HG02870 (cell line): ENCODE measurements at regions not wholly inside any gene's neighbourhood (a gene's known extent, or its start where the extent isn't known, plus 50 kb on each side); places are given as distances from the start of the nearest gene placed in this dataset.
"Not testable (repeated sequence)": the region's sequence is repeated elsewhere in the genome, so short reads cannot be mapped to it uniquely, and the experiment has no call there.

Experiments used
- ATAC-seq: cut with Tn5 transposase; IDR thresholded peaks from one replicate; pipeline ENCODE4 v1.9.1; 2021; ENCODE audit warnings: mild to moderate bottlenecking, moderate library complexity; ENCODE audit not compliant: unreplicated experiment

DNA sequence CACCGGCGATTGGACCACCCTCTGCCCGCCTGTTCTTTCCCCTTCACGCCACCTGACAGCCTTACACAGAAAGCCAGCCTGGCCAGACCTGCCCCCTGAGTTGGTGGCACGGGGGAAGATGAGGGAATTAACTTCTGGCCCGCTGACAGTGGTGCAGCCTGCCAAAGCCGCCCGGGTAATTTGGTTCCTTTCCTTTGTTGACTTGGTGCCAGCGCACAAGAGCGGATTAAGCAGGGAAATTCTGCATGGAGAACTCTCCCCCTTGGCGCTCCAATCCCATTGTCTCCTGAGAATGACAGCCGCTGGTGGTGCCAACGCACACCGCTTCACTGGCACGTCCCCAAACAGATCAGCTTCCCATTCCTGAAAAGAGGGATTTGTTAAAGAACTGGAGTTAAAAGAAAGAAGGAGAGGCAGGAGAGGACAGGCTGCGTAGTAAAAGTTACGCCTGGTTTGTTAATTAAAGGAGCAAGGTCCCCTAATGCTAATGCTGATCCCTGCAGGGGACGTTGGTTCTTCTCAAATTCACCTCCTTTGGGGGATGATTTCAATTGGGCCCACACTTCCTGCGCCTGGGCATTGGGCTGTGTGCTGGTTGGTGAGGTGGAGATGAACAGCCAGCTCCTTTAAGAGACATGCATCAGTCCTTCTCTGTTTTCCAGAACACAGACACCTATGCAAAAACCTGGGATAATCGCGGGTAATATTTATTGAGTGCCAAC is 286.8 kb downstream of the MYCN start:
- ATAC-seq, result no peak

DNA sequence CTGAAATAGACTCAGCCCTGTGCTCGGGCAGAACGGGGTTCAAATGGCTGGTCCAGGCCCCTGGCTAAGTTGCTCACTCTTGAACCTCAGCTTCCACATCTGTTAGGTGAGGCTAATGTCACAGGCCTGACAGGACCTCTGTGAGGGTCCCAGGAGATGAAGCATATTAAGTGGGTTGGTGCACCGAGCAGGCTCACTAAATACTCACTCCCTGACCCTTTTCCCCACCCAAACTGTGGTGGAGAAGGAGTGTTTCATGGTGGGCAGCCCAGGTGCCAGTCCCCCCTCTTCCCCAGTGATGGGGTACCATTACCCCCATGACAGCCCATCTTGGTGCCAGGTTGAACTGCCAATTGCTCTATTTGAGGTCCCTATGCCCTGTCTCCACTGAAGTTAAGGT is 286.0 kb downstream of the MYCN start:
- ATAC-seq, result no peak

- ATAC-seq, result no peak
Observed at GRCh38 chr2:16225545-16225944, 285.2 kb downstream of the MYCN start.

DNA sequence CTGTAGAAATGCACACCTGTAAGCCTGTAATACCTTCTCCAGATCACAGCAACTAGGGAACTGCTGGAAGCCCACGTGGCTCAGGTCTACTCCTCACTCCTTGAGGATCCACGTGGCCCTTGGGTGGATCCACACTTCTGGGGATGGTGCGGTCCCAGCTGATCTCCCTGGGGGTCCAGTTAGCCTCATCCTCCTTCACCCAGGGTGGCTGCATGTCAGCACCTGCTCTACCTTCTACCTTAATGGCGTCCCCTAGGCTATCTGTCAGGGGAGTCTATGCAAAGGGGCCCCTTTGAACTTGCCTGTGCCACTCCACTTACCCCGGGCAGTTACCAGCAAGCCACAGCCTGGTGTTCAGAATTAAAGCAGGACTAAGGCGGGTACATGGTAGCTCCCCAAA is 284.7 kb downstream of the MYCN start:
- no peak for ATAC-seq

GRCh38 chr2:16224298-16225045 is 284.1 kb downstream of the MYCN start:
- ATAC-seq, result no peak

GRCh38 chr2:16223841-16224177 is 283.5 kb downstream of the MYCN start:
- ATAC-seq, result no peak

- ATAC-seq, result no peak
Observed at GRCh38 chr2:16223161-16223840, 283.0 kb downstream of the MYCN start.

- ATAC-seq, result no peak
Observed at GRCh38 chr2:16222326-16222725, 282.0 kb downstream of the MYCN start.

DNA sequence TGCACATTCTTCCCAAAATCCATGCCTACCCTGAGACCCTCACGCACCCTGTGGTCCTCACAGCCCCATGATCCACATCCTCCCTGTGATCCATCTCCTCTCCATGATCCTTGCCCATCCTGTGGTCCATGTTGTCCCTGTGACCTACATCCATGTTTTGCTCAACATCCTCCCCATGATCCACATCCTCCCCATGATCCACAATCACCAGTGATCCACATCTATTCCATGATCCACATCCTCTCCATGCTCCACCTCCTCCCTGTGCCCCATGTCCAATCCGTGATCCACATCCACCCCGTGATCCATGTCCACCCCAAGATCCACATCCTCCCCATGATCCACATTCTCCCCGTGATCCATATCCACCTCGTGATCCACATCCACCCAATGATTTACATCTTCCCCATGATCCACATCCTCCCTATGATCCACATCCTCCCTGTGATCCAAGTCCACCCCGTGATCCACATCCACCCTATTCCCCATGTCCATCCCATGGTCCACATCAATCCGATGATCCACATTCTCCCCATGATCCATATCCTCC is 281.2 kb downstream of the MYCN start:
- no peak for ATAC-seq

DNA sequence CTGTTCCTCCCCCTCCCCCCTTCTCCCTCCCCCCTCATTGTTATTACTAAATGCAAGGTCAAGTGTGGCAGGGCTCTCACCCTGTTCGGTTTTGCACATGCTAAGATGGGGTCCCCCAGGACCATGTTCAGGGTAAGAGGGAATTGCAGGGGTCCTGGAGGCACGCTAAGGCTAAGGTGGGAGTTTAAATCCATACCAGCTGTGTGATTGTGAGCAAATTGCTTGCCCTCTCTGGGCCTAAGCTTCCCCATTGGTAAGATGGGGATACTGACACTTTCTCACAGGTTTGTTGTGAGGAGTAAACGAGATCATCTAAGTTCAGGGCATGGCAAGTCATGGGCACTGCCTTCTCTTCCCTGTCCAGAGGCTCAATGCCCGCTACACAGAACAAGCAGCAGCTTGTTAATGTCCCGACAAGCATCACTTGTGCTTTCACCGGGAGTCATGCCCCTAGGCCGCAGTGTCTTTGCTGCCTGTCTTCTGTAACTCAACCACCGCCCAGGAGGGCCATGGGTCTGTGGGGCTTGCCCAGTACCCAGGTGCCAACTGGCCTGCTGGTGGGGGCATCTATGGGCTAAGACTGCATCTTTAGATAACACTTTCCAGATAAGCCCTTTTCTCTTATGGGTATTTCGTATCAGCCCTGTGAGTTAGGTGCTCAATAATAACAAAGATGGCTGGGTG is 279.1 kb downstream of the MYCN start:
- ATAC-seq, result no peak

GRCh38 chr2:16218625-16219024 is 278.3 kb downstream of the MYCN start:
- ATAC-seq, result no peak

- ATAC-seq, result no peak
Observed at GRCh38 chr2:16218161-16218560, 277.8 kb downstream of the MYCN start.

GRCh38 chr2:16217741-16218140 is 277.4 kb downstream of the MYCN start:
- ATAC-seq, result not testable (repeated sequence)

- no peak for ATAC-seq
Observed at GRCh38 chr2:16217291-16217690, 276.9 kb downstream of the MYCN start.

DNA sequence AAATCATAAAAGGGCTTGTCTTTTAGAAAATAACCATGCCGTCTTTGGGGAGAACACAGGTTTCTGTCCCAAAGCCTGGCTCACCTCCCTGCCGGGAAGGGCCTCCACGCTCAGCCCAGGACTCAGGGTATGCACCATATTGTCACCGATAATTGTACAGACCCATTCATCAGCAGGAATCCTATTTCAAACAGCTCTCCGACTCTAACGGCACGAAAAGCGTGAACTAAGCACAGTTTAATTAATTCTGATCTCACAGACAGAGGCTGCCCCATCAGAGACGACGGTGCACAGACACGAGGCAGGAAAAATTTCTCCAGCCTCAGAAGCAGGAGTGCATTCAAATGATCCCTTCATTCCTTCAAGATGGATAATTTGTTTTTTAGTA is 276.2 kb downstream of the MYCN start:
- no peak for ATAC-seq

DNA sequence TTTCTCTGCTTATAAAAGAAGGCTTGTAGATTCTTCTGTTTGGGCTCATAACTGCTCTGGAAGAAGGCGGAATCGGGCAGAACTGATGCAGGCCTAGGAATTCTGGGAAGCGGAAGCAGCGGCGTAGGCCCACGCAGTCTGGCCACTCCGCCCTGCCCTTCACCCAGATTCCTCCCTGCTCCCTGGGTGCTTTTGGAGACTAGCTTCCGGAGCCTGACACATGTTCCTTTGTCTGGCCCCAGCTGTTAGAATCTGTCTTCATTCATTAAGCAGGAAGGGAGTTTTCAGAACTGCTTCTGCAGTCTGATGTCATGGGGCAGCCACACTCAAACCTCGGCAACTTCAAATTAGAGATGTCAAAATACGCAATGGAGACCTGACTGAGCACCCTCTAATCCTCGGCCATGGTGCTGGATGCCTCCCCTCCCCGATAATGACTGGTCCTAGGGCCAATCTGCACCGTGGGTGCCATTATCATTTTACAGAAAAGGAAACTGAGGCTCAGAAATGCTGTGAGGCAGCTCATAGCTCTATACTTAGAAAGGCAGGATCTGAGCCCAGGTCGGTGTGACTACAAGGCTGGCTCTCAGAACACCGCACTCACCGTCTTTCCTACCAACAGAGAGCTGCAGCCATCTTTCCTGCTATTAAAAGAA is 275.7 kb downstream of the MYCN start:
- no peak for ATAC-seq

DNA sequence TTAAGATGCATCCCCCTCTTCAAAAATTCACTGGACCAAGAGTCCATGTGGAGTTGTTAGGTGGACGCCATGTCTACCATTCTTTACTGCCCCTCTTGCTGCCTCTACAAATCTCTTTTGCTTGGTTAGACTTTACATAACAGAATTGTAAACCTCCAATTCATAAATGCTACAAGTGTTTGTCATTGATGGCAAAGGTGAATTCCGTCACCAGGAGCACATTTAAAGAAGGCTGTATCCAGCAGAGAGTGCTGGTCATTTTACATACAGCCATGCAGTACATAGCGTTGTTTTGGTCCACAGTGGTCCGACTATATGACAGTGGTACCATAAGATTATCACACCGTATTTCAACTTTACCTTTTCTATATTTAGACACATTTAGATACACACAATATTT is 274.5 kb downstream of the MYCN start:
- no peak for ATAC-seq

DNA sequence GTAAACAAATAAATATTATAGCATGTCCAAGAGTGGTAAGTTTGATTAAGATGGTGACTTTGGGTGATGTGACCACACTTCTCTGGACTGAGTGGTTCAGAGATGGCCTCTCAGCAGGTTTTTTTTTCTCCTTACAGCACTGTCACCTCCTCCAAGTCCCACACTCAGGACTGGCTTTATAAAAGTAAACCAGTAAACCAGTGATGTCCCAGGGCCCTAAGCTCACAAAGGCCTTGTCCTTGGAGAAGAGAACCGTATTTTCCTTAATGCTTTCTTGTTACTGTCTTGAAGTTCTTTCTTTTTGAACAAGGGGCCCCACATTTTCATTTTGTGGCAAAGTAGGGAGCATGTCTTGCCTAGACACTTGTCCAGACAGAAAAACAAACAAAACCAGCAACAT is 274.0 kb downstream of the MYCN start:
- no peak for ATAC-seq

DNA sequence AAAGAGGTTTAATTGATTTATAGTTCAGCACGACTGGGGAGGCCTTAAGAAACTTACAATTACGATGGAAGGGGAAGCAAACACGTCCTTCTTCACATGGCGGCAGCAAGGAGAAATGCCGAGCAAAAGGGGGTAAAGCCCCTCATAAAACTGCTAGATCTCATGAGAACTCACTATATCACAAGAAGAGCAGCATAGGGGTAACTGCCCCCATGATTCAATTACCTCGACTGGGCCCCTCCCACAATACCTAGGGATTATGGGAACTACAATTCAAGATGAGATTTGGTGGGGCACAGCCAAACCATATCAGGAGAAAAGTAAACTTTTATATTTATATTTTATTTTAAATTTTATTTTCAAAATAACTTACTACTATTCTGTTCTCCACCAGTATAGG is 272.0 kb downstream of the MYCN start:
- no peak for ATAC-seq

- no peak for ATAC-seq
Observed at GRCh38 chr2:16211341-16211740, 271.0 kb downstream of the MYCN start.

DNA sequence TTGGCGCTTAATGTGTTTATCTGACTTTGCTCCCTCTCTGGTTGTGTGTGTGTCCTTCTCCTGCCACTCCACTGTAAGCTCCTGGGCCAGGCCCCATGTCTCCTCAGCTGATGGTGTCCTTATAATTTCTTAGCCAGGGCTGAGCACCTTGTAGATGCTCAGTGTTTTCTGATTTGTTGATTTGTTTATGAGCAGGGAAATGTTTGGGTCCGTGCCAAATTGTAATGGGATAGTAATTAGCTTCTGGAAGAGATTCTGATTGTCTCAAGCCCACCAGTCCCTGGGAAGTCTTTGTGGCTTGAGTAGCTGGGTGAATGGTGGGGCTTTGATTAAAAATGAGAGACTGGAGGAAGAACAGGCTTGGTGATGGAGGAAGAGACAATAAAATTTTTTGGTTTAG is 270.5 kb downstream of the MYCN start:
- ATAC-seq, result no peak
